ENCODE measurements at regions not wholly inside any gene's neighbourhood (a gene's known extent, or its start where the extent isn't known, plus 50 kb on each side); places are given as distances from the start of the nearest gene placed in this dataset.

DNA sequence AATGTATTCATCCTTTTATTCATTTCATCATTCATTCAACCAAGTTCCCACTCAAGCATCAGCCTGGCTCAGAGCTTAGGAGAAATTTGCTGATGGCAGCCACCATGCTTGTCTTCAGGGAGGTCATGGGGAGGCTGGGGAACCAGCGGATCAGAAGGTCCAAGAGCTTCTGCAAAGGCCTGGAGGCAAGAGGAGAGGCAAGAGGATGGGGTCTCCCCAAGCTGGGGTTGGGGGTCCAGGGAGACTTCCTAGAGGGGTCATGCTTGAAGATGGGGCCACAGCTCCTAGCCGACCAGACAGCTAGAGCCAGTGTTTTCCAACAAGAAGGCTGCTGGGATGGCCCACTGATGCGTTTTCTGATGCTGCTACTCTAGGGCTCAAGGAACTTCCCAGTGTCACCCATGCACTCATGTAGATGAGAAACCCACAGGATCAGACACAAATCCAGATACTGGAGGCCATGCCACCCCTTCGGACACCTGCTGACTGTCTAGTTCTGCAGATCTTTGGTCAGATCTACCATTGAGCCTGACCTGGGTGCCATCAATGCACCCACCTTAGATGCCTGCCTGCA, 315.2 kb downstream of the AJAP1 start:
- Histone ChIP-seq H3K4me3 (ENCODE audit: low read length in 3 of 3) (no peak overlapping the region), H3K9ac (ENCODE audit: low read length in 3 of 3) (no peak overlapping the region), H3K4me1 (ENCODE audit: control insufficient read depth in 2 of 3, insufficient read depth in 2 of 3, low read depth in 1 of 3, low read length in 3 of 3) (peaks cover 0 to 2% (median 0%) of the 10 kb centered on the region in 3 donors), H3K27ac (ENCODE audit: low read depth in 2 of 2, low read length in 2 of 2) (no peak overlapping the region), H3K9me3 (ENCODE audit: control insufficient read depth in 2 of 3, insufficient read depth in 1 of 3, low read length in 3 of 3) (no peaks in the 10 kb centered on the region), H3K36me3 (ENCODE audit: control insufficient read depth in 2 of 3, insufficient read depth in 3 of 3, low read length in 3 of 3) (no peaks in the 10 kb centered on the region), H3K27me3 (ENCODE audit: control insufficient read depth, insufficient read depth, low read length) (no peaks in the 10 kb centered on the region)
- DNase-seq, result no peak
- no peak for FAIRE-seq
- TF ChIP-seq CTCF (IDR thresholded peaks at IDR 0.05; ENCODE audit: borderline replicate concordance, extremely low read depth, insufficient read depth), result no peak
- intact Hi-C loops (cut with DNase I), result no loop called here

DNA sequence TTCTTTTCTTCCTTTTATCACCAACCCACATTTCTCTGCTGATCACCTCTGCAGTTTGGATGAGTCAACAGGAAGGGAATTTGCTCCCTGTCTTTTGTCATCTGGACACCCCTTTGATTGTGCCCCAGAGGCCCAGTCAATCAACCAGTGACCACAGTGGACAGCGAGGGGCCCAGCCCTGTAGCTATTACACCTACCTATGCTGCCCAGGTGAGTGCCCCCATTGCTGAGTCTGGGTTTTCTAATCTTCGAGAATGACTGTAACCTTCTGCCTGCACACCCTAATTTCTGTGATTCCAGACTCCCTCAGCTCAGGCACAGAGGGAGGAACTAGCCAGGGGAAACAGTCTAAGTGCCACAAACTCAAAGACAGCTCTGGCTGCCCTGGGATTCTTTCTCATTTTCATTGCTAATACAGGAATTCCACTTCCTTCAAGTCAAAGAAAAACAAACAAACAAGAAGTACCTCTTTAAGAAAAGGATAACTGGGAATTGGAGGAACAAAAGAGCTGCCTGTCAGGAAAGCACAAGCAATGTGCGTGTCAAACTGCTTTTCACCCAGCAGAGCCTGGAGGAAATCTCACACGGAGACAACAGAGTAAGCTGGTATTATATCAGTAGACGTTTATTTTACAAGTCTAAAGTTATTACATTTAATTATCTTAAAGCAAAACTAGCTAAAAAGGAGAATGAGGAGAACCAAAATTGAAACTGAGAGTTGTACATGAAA, 311.1 kb downstream of the AJAP1 start:
- H3K9ac ChIP-seq (ENCODE audit: low read length in 3 of 3), result no peak overlapping the region
- TF ChIP-seq CTCF (IDR thresholded peaks at IDR 0.05; ENCODE audit: borderline replicate concordance, extremely low read depth, insufficient read depth), result no peak
- no peak for FAIRE-seq
- H3K27me3 ChIP-seq (ENCODE audit: control insufficient read depth, insufficient read depth, low read length), result no peaks in the 10 kb centered on the region
- H3K36me3 ChIP-seq (ENCODE audit: control insufficient read depth in 2 of 3, insufficient read depth in 3 of 3, low read length in 3 of 3), result no peaks in the 10 kb centered on the region
- intact Hi-C loops (cut with DNase I), result no loop called here
- peaks cover 0 to 2% (median 0%) of the 10 kb centered on the region in 3 donors for H3K4me1 ChIP-seq (ENCODE audit: control insufficient read depth in 2 of 3, insufficient read depth in 2 of 3, low read depth in 1 of 3, low read length in 3 of 3)
- no peak overlapping the region for H3K27ac ChIP-seq (ENCODE audit: low read depth in 2 of 2, low read length in 2 of 2)
- DNase-seq, result no peak
- no peaks in the 10 kb centered on the region for H3K9me3 ChIP-seq (ENCODE audit: control insufficient read depth in 2 of 3, insufficient read depth in 1 of 3, low read length in 3 of 3)
- no peak overlapping the region for H3K4me3 ChIP-seq (ENCODE audit: low read length in 3 of 3)

DNA sequence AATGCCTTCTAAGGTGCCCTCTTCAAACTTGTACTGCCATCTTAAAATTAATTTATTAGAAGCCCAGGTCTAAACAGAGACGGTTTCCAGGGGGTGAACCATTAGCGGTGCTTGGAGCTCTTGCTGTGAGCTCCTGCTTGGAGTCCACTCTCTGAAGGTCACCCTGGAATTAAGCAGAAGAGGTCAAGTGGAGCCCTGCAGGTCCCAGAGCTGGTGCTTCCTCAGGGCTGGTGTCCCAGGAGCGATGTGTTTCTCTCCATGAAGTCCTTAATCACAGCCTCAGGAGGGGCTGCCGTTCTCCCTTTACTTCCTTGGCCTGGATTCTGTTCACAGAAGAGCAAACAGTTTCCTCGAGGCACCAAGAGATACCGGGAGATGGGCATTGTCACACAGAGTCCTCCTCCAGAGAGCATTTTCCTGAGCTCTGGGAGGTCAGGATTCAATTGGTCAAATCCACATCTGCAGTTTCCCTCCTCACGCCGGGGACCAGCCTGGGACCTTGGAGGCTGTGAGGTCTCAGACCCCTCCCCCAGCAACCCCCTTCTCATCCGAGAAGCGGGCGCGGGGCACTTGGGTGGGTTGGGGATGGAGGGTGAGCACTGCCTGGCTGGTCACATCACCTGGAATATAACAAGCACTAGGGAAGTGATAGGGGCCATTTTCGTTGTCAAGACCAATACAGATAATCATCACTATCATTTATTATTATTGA, 310.4 kb downstream of the AJAP1 start:
- H3K27ac ChIP-seq (ENCODE audit: low read depth in 2 of 2, low read length in 2 of 2), result no peak overlapping the region
- intact Hi-C loops (cut with DNase I), result no loop called here
- peaks cover 0 to 2% (median 0%) of the 10 kb centered on the region in 3 donors for H3K4me1 ChIP-seq (ENCODE audit: control insufficient read depth in 2 of 3, insufficient read depth in 2 of 3, low read depth in 1 of 3, low read length in 3 of 3)
- TF ChIP-seq CTCF (IDR thresholded peaks at IDR 0.05; ENCODE audit: borderline replicate concordance, extremely low read depth, insufficient read depth), result no peak
- H3K36me3 ChIP-seq (ENCODE audit: control insufficient read depth in 2 of 3, insufficient read depth in 3 of 3, low read length in 3 of 3), result no peaks in the 10 kb centered on the region
- no peak for DNase-seq
- no peaks in the 10 kb centered on the region for H3K27me3 ChIP-seq (ENCODE audit: control insufficient read depth, insufficient read depth, low read length)
- H3K9me3 ChIP-seq (ENCODE audit: control insufficient read depth in 2 of 3, insufficient read depth in 1 of 3, low read length in 3 of 3), result no peaks in the 10 kb centered on the region
- H3K4me3 ChIP-seq (ENCODE audit: low read length in 3 of 3), result no peak overlapping the region
- H3K9ac ChIP-seq (ENCODE audit: low read length in 3 of 3), result no peak overlapping the region
- no peak for FAIRE-seq
